B cell (primary cell): ENCODE measurements at regions not wholly inside any gene's neighbourhood (a gene's known extent, or its start where the extent isn't known, plus 50 kb on each side); places are given as distances from the start of the nearest gene placed in this dataset.

Experiments used
- EZH2 ChIP-seq: IDR thresholded peaks from 2 replicates; pipeline ENCODE4 v1.6.1; 2012; ENCODE audit warnings: borderline replicate concordance, low read depth, mild to moderate bottlenecking, moderate library complexity, low read length; ENCODE audit not compliant: insufficient read depth, poor library complexity, severe bottlenecking
- TF ChIP-seq, protein P1 (sequence below): fragments of 200-600 bp; IDR thresholded peaks from one replicate; pipeline ENCODE4 v1.8.0; 2022; ENCODE audit warnings: antibody characterized with exemption, mild to moderate bottlenecking

DNA sequence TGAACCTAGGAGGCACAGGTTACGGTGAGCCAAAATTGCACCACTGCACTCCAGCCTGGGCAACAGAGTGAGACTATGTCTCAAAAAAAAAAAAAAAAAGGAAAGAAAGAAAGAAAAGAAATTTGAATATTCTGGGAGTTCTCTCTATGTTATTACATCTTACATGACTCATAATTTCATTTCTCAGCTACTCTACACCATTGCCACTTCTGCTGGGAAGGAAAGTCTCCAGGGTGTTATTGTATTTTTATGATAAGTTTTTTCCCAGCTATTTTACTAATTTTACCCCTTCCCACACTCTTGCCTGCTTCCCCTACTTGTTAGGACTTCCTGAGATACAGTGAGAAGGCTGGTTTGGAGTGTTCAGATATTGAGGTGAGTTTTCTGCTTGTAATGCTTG lies 69.7 kb upstream of the UMPS start:
- TF ChIP-seq, protein P1, sequence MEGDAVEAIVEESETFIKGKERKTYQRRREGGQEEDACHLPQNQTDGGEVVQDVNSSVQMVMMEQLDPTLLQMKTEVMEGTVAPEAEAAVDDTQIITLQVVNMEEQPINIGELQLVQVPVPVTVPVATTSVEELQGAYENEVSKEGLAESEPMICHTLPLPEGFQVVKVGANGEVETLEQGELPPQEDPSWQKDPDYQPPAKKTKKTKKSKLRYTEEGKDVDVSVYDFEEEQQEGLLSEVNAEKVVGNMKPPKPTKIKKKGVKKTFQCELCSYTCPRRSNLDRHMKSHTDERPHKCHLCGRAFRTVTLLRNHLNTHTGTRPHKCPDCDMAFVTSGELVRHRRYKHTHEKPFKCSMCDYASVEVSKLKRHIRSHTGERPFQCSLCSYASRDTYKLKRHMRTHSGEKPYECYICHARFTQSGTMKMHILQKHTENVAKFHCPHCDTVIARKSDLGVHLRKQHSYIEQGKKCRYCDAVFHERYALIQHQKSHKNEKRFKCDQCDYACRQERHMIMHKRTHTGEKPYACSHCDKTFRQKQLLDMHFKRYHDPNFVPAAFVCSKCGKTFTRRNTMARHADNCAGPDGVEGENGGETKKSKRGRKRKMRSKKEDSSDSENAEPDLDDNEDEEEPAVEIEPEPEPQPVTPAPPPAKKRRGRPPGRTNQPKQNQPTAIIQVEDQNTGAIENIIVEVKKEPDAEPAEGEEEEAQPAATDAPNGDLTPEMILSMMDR: no peak
- no peak for TF ChIP-seq EZH2
